NCI-H446 (cell line): ENCODE measurements at regions not wholly inside any gene's neighbourhood (a gene's known extent, or its start where the extent isn't known, plus 50 kb on each side); places are given as distances from the start of the nearest gene placed in this dataset.

ENCODE experiments used
- DNase-seq, 2 experiments: peaks; one replicate each; lab custom pipeline; 2025; lab: John Stamatoyannopoulos, UW

- DNase-seq, result no peak
Observed at GRCh38 chr14:27085500-27085899, 487.7 kb upstream of the NOVA1 start.

GRCh38 chr14:27090716-27091115, 492.9 kb upstream of the NOVA1 start:
- DNase-seq, result no peak

- no peak for DNase-seq
Observed at GRCh38 chr14:27091973-27092372, 494.1 kb upstream of the NOVA1 start.

- DNase-seq, result no peak
Observed at GRCh38 chr14:27096091-27096490, 498.3 kb upstream of the NOVA1 start.

- DNase-seq, result no peak
Observed at GRCh38 chr14:27098451-27098850, 500.6 kb upstream of the NOVA1 start.

GRCh38 chr14:27114180-27114579, 516.3 kb upstream of the NOVA1 start:
- no peak for DNase-seq

- DNase-seq, result no peak
Observed at GRCh38 chr14:27123162-27123561, 525.3 kb upstream of the NOVA1 start.

GRCh38 chr14:27127838-27128237, 530.0 kb upstream of the NOVA1 start:
- no peak for DNase-seq

- no peak for DNase-seq
Observed at GRCh38 chr14:27134200-27134599, 536.4 kb upstream of the NOVA1 start.

GRCh38 chr14:27145170-27145569, 547.3 kb upstream of the NOVA1 start:
- no peak for DNase-seq

- DNase-seq, result no peak
Observed at GRCh38 chr14:27148143-27148542, 550.3 kb upstream of the NOVA1 start.

- DNase-seq, result no peak
Observed at GRCh38 chr14:27164139-27164538, 566.3 kb upstream of the NOVA1 start.

- DNase-seq, result no peak
Observed at GRCh38 chr14:27175489-27175888, 577.7 kb upstream of the NOVA1 start.

GRCh38 chr14:27181333-27181732, 583.5 kb upstream of the NOVA1 start:
- DNase-seq, result peak in 1 of 2 experiments; percentile 45

- DNase-seq, result no peak
Observed at GRCh38 chr14:27184427-27184826, 586.6 kb upstream of the NOVA1 start.

GRCh38 chr14:27186048-27186447, 588.2 kb upstream of the NOVA1 start:
- no peak for DNase-seq

- DNase-seq, result no peak
Observed at GRCh38 chr14:27187136-27187535, 589.3 kb upstream of the NOVA1 start.

- no peak for DNase-seq
Observed at GRCh38 chr14:27190296-27190695, 592.5 kb upstream of the NOVA1 start.

- no peak for DNase-seq
Observed at GRCh38 chr14:27199272-27199671, 601.4 kb upstream of the NOVA1 start.

- DNase-seq, result no peak
Observed at GRCh38 chr14:27205036-27205435, 607.2 kb upstream of the NOVA1 start.

- DNase-seq, result no peak
Observed at GRCh38 chr14:27211741-27212140, 613.9 kb upstream of the NOVA1 start.

GRCh38 chr14:27222671-27223070, 624.8 kb upstream of the NOVA1 start:
- no peak for DNase-seq

- no peak for DNase-seq
Observed at GRCh38 chr14:27223906-27224305, 626.1 kb upstream of the NOVA1 start.

GRCh38 chr14:27228053-27228452, 630.2 kb upstream of the NOVA1 start:
- no peak for DNase-seq

- no peak for DNase-seq
Observed at GRCh38 chr14:27234331-27234730, 636.5 kb upstream of the NOVA1 start.
